OCI-LY7 (cell line): ENCODE measurements at regions not wholly inside any gene's neighbourhood (a gene's known extent, or its start where the extent isn't known, plus 50 kb on each side); places are given as distances from the start of the nearest gene placed in this dataset.

Source experiments
- CTCF ChIP-seq: fragments of 200-600 bp; sonication (generic); conservative IDR thresholded peaks from 2 replicates; pipeline ENCODE4 v1.5.1; 2014; ENCODE audit warnings: mild to moderate bottlenecking, antibody characterized with exemption, low read length, moderate library complexity, mixed read lengths
- EZH2phosphoT487 ChIP-seq: fragments of 200-600 bp; sonication (generic); IDR thresholded peaks from 2 replicates; pipeline ENCODE4 v1.6.1; 2018; ENCODE audit warnings: low read depth, borderline replicate concordance, mild to moderate bottlenecking, mixed run types, antibody characterized with exemption, low read length, moderate library complexity, mixed read lengths

DNA sequence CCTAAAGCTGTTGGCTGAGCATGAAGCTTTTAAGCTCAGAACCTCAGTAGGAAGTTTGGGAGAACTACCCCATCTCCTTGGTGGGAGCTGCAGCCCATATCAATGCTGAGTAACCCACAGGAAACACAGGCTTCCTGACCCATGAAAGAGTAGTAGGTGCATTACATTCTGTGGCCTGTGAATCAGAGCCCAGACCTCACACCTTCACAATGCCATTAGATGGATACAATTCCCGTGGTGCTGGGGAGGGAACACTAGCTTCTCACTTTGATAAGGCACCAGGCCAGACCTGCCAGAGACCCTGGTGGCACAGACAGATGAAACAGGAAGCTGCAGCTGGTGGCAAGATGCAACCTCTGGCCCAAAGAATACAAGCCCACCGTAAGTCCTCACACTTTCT is 308.8 kb downstream of the NPHP4 start:
- TF ChIP-seq CTCF = no peak
- TF ChIP-seq EZH2phosphoT487 = no peak
